ENCODE measurements at regions not wholly inside any gene's neighbourhood (a gene's known extent, or its start where the extent isn't known, plus 50 kb on each side); places are given as distances from the start of the nearest gene placed in this dataset.

DNA sequence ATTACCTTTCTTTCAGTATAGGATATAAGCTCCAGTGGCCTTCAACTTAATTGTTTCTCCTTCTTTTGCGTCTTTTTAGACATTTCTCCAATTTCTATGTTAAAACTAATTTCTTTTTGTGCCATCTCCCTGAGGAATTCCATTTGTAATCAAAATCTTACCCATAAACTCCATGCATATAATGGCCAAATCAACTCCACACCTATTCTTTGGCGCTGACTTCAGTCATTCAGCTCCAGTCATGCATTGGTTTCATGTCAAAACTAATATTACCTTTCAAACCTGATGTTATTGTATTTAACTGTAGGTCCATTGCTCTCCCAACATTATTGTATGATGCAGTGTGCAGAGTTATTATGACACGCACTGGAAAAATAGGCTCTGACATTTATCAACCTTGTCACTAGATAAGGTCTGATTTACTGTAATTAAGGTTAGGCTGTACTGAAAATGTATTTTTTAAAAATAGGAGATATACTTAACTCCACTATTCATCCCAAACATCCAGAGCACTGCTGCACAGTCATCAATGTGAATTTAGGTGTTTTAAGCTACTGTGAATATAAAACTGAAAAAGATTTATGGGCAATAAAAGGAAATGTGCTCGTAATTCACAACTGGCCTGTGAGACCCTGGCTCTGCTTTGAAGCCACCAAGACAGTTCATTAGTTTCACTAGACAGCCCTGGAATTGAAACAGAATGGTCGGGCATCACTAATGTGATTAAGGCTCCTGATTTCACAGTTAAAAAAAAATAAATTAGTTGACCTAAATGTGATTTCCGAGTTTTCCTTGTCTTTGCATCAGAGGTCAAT lies 180.6 kb upstream of the GRIA4 start:
- Histone ChIP-seq H3K9me3 (ENCODE audit: control insufficient read depth, low read length) (no peaks in the 10 kb centered on the region), H3K4me3 (ENCODE audit: low read length) (no peak overlapping the region), H3K27ac (ENCODE audit: low read length) (no peak overlapping the region), H3K4me1 (ENCODE audit: control insufficient read depth, insufficient read depth, low read length) (no peaks in the 10 kb centered on the region), H3K27me3 (ENCODE audit: control insufficient read depth, insufficient read depth) (no peaks in the 10 kb centered on the region)
- ATAC-seq (no peak), DNase-seq (no peak)
- 73% methylated on average over 6 of the region's 6 CpGs for WGBS
- intact Hi-C loops (cut with DNase I), result no loop called here

DNA sequence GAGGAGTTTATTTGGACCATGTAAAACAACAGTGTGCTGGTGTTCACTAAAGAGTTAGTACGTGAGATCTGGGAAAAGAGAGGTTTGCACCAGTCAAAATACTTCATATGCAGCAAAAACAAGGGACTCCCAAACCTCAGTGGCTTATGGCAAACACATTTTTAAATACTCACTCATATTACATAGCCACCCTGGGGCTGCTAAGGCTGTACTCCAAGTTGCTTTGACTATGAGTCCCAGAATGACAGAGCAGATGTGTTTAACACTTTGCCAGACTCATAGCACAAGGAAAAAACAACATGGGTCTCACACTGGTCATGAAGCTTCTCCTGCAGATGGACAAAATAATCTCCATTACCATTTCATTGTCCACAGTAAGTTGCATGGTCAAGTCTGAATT lies 202.8 kb upstream of the GRIA4 start:
- Histone ChIP-seq H3K27me3 (ENCODE audit: control insufficient read depth, insufficient read depth) (no peaks in the 10 kb centered on the region), H3K4me1 (ENCODE audit: control insufficient read depth, insufficient read depth, low read length) (no peaks in the 10 kb centered on the region), H3K9me3 (ENCODE audit: control insufficient read depth, low read length) (no peaks in the 10 kb centered on the region), H3K27ac (ENCODE audit: low read length) (no peak overlapping the region), H3K4me3 (ENCODE audit: low read length) (no peak overlapping the region)
- intact Hi-C loops (cut with DNase I), result no loop called here
- DNase-seq, result no peak
- WGBS, result 83% methylated on average over 1 of the region's 1 CpG
- ATAC-seq, result no peak

DNA sequence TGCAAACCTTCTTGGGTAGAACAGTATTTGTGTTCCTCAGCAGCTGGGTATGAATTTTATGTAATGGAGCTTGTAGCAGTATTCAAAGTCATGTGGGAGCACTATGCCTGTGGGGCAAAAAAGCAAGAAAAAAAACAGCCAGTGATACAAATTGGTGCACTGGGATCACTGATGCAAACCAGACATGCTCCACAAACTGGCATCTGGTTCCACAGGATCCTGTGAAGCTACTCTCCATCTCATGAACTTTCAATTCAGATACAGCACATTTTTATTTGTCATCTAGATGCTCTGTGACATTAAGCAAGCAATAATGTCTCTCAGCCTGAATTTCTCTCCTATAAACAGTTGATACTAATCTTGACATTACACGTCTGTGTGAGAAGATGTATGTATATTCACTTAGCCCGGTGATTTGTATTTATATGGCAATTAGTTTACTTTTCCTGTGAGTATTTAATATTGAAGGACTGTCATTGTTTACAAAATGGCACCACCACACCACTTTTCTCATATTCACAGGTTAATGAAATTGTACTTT lies 208.5 kb upstream of the GRIA4 start:
- no peaks in the 10 kb centered on the region for H3K27me3 ChIP-seq (ENCODE audit: control insufficient read depth, insufficient read depth)
- 88% methylated on average over 2 of the region's 2 CpGs for WGBS
- no peak overlapping the region for H3K4me3 ChIP-seq (ENCODE audit: low read length)
- DNase-seq (no peak), ATAC-seq (no peak)
- intact Hi-C loops (cut with DNase I), result no loop called here
- H3K4me1 ChIP-seq (ENCODE audit: control insufficient read depth, insufficient read depth, low read length), result no peaks in the 10 kb centered on the region
- H3K27ac ChIP-seq (ENCODE audit: low read length), result no peak overlapping the region
- no peaks in the 10 kb centered on the region for H3K9me3 ChIP-seq (ENCODE audit: control insufficient read depth, low read length)

DNA sequence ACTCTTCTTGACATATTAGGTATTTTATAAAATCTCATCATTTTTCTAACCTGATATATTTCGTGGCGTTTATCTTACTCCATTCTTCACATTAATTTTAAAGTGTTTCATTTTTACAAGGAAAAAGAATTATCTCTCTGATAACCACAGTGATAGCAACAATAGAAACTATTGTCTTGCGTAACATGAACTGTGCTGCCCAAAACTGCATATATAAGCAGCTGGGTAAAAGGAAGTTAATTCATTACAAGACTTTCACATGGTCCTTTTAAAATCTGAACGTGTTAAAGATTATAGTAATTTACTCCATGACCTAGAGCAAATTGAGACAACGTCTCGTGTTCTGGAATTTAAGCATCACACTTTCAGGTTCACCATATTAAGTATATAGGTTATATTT lies 210.4 kb upstream of the GRIA4 start:
- ATAC-seq (no peak), DNase-seq (no peak)
- no peaks in the 10 kb centered on the region for H3K27me3 ChIP-seq (ENCODE audit: control insufficient read depth, insufficient read depth)
- H3K9me3 ChIP-seq (ENCODE audit: control insufficient read depth, low read length), result no peaks in the 10 kb centered on the region
- no peaks in the 10 kb centered on the region for H3K4me1 ChIP-seq (ENCODE audit: control insufficient read depth, insufficient read depth, low read length)
- 33% methylated on average over 6 of the region's 6 CpGs for WGBS
- no peak overlapping the region for H3K4me3 ChIP-seq (ENCODE audit: low read length)
- intact Hi-C loops (cut with DNase I), result no loop called here
- H3K27ac ChIP-seq (ENCODE audit: low read length), result no peak overlapping the region

DNA sequence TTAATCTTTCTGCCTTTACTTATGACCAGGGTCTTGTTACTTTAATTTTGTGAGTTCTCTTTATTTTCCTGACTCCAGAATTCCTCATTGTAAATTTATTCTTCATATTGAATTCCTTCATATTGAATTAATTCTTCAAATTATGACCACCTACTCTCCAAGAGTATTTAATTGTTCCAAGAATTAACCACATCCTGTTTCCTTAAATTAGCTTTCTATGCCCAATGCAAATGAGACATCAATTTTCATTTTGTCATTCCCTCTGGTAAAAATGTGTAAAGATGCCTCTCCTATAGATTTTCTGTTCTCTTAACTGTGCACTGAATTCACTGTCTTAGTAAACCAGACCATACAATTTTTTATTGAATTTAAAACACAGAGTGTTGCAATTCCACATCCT lies 211.2 kb upstream of the GRIA4 start:
- H3K27ac ChIP-seq (ENCODE audit: low read length), result no peak overlapping the region
- no peaks in the 10 kb centered on the region for H3K9me3 ChIP-seq (ENCODE audit: control insufficient read depth, low read length)
- H3K4me3 ChIP-seq (ENCODE audit: low read length), result no peak overlapping the region
- no peaks in the 10 kb centered on the region for H3K27me3 ChIP-seq (ENCODE audit: control insufficient read depth, insufficient read depth)
- intact Hi-C loops (cut with DNase I), result no loop called here
- DNase-seq (no peak), ATAC-seq (no peak)
- H3K4me1 ChIP-seq (ENCODE audit: control insufficient read depth, insufficient read depth, low read length), result no peaks in the 10 kb centered on the region

DNA sequence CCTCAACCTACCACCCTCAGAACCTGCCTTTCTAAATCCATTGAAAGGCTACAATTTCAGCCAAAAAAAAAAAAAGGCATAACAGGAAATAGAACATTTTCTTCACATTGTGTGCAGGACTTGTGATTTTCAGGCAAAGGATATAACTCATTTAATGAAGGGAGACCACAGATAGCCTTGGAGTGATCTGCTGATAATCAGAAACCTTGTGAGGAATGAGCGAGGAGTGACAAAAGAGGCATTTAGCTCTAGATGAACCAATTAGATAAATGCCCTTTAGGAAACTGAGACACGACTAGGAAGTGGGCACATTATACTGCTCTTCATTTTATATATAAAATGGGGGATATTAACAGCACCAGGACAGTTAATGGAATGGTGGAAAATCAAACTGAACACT lies 216.5 kb upstream of the GRIA4 start:
- DNase-seq (no peak), ATAC-seq (no peak)
- WGBS, result 59% methylated on average over 2 of the region's 2 CpGs
- Histone ChIP-seq H3K27me3 (ENCODE audit: control insufficient read depth, insufficient read depth) (no peaks in the 10 kb centered on the region), H3K4me3 (ENCODE audit: low read length) (no peak overlapping the region), H3K27ac (ENCODE audit: low read length) (no peak overlapping the region), H3K4me1 (ENCODE audit: control insufficient read depth, insufficient read depth, low read length) (no peaks in the 10 kb centered on the region), H3K9me3 (ENCODE audit: control insufficient read depth, low read length) (no peaks in the 10 kb centered on the region)
- intact Hi-C loops (cut with DNase I), result no loop called here

DNA sequence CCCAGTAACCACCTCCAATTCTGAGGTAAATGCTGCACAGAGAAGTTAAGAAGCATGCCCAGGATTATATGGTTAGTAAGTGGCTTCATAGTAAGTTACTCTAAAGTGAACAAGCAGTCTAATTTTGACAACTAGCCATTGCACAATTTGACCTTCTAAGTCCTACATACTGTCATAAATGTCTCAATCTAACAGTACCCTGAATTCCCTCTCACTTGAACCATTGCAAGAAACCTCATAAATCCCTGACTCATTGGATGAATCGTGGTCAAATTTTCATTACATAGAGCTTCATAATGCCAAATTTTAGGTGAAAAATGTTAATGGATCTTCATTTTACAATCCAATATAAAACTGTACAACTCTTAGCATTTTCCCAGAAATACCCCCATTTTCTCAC lies 217.3 kb upstream of the GRIA4 start:
- no peak for DNase-seq

DNA sequence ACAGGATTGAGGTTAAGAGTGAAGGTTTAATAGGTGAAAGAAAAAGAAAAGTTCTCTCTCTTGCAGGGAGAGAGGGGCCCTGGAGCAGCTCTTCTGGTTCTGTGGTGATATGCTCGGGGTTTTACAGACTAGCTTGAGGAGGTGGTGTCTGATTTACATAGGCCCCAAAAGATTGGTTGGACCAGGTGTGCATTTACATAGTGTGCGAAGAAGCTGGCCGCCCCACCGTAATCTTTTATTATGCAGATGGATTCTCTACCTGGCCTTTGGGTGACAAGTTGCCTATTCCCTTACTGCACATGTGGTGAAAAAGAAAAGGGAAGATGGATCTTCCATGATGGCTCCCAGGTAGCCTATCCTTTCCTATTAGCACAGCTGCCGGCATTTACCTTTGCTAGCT lies 219.9 kb upstream of the GRIA4 start:
- no peak for DNase-seq
- no peaks in the 10 kb centered on the region for H3K4me1 ChIP-seq (ENCODE audit: control insufficient read depth, insufficient read depth, low read length)
- H3K27ac ChIP-seq (ENCODE audit: low read length), result no peak overlapping the region
- H3K9me3 ChIP-seq (ENCODE audit: control insufficient read depth, low read length), result no peaks in the 10 kb centered on the region
- no peak for ATAC-seq
- WGBS, result 91% methylated on average over 5 of the region's 5 CpGs
- no peak overlapping the region for H3K4me3 ChIP-seq (ENCODE audit: low read length)
- intact Hi-C loops (cut with DNase I), result no loop called here
- no peaks in the 10 kb centered on the region for H3K27me3 ChIP-seq (ENCODE audit: control insufficient read depth, insufficient read depth)

More for the DNA sequence above, 217.3 kb upstream of the GRIA4 start:
- no peak overlapping the region for H3K27ac ChIP-seq (ENCODE audit: low read length)
- H3K9me3 ChIP-seq (ENCODE audit: control insufficient read depth, low read length), result no peaks in the 10 kb centered on the region
- WGBS, result 92% methylated on average over 1 of the region's 1 CpG
- ATAC-seq, result no peak
- no peak overlapping the region for H3K4me3 ChIP-seq (ENCODE audit: low read length)
- intact Hi-C loops (cut with DNase I), result no loop called here
- no peaks in the 10 kb centered on the region for H3K27me3 ChIP-seq (ENCODE audit: control insufficient read depth, insufficient read depth)
- H3K4me1 ChIP-seq (ENCODE audit: control insufficient read depth, insufficient read depth, low read length), result no peaks in the 10 kb centered on the region

DNA sequence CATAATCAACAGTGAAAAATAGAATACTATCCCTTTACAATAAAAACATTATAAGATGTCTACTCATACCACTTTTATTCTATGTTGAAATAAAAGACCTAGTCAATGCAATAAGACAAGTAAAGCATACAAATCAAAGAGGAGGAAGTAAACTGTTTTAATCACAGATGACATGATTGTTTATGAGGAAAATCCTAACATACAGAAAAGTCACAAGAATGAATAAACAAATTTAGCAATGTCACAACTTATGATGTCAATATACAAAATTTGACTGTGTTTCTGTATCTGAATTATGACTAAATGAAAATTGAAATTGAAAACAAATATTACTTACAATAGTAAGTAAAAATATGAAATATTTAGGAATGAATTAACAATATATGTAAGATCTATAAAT lies 221.9 kb upstream of the GRIA4 start:
- ATAC-seq (no peak), DNase-seq (no peak)
- intact Hi-C loops (cut with DNase I), result no loop called here
- Histone ChIP-seq H3K9me3 (ENCODE audit: control insufficient read depth, low read length) (no peaks in the 10 kb centered on the region), H3K4me1 (ENCODE audit: control insufficient read depth, insufficient read depth, low read length) (no peaks in the 10 kb centered on the region), H3K27ac (ENCODE audit: low read length) (no peak overlapping the region), H3K27me3 (ENCODE audit: control insufficient read depth, insufficient read depth) (no peaks in the 10 kb centered on the region), H3K4me3 (ENCODE audit: low read length) (no peak overlapping the region)

DNA sequence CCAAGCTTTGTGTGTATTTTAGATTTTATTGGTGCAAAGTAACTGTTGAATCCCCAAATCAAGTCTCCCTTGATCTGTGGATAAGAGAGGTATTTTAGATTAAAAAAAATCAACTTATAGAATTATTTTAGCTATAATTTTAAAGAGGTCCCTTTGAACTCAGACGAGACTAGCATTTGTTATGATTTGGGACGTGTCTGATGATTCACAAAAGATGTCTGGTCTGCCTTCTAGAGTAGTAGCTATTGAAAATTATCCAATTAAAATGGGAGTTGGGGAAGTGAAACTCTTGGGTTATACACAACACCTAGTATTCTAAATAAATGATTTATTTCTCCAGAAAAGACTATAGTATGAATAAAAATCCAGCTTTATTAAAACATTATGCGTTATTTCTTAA lies 227.9 kb upstream of the GRIA4 start:
- Histone ChIP-seq H3K4me1 (ENCODE audit: control insufficient read depth, insufficient read depth, low read length) (no peaks in the 10 kb centered on the region), H3K27ac (ENCODE audit: low read length) (no peak overlapping the region), H3K27me3 (ENCODE audit: control insufficient read depth, insufficient read depth) (no peaks in the 10 kb centered on the region), H3K4me3 (ENCODE audit: low read length) (no peak overlapping the region), H3K9me3 (ENCODE audit: control insufficient read depth, low read length) (no peaks in the 10 kb centered on the region)
- ATAC-seq (no peak), DNase-seq (no peak)
- intact Hi-C loops (cut with DNase I), result no loop called here
- WGBS, result 73% methylated on average over 3 of the region's 3 CpGs

DNA sequence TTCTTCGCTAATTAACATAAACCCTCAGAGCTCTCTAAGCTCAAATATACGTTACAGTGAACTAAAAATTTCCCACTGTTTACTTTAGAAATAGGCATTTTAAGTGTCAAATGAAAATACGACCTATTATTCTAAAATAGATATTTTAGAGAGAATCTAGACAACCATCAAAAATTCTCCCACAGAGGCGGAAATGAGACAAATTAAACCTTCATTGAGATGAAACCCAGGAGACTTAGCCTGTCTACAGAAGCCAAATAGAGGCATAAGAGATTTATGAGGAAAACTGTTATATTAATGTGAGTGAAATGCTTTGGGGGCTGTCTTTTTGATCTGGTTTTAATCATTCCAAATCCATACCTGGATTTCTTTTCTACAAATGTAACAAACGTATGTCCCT lies 232.0 kb upstream of the GRIA4 start:
- WGBS, result 77% methylated on average over 5 of the region's 5 CpGs
- intact Hi-C loops (cut with DNase I), result no loop called here
- peaks cover 1% of the 10 kb centered on the region for H3K9me3 ChIP-seq (ENCODE audit: control insufficient read depth, low read length)

DNA sequence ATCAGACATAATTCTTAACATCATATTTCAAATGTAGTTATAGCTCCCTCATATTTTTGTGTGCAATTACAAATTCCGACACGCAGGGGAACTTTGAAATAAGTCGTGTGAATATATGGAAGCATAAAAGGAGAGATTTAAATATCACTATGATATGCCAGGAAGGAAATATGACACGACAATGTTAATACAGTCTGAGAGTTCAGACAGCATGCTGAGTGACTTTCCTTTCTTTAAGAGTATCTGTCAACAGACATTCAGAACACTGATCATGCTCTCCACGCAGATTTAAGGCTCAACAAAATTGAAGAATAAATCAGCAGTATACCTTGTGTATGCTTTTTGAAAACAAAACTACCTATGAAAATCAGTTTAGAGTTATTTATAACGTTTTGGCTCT lies 232.6 kb upstream of the CARD18 start:
- DNase-seq (no peak), ATAC-seq (no peak)
- H3K9me3 ChIP-seq (ENCODE audit: control insufficient read depth, low read length), result peaks cover 1% of the 10 kb centered on the region
- no peak overlapping the region for H3K4me3 ChIP-seq (ENCODE audit: low read length)
- WGBS, result 44% methylated on average over 6 of the region's 6 CpGs
- no peak overlapping the region for H3K27ac ChIP-seq (ENCODE audit: low read length)
- no peaks in the 10 kb centered on the region for H3K4me1 ChIP-seq (ENCODE audit: control insufficient read depth, insufficient read depth, low read length)
- intact Hi-C loops (cut with DNase I), result no loop called here
- H3K27me3 ChIP-seq (ENCODE audit: control insufficient read depth, insufficient read depth), result no peaks in the 10 kb centered on the region

More for the DNA sequence above, 232.0 kb upstream of the GRIA4 start:
- H3K27me3 ChIP-seq (ENCODE audit: control insufficient read depth, insufficient read depth), result no peaks in the 10 kb centered on the region
- H3K4me3 ChIP-seq (ENCODE audit: low read length), result no peak overlapping the region
- no peak overlapping the region for H3K27ac ChIP-seq (ENCODE audit: low read length)
- no peaks in the 10 kb centered on the region for H3K4me1 ChIP-seq (ENCODE audit: control insufficient read depth, insufficient read depth, low read length)
- DNase-seq (no peak), ATAC-seq (no peak)
